ENCODE measurements at regions not wholly inside any gene's neighbourhood (a gene's known extent, or its start where the extent isn't known, plus 50 kb on each side); places are given as distances from the start of the nearest gene placed in this dataset.

DNA sequence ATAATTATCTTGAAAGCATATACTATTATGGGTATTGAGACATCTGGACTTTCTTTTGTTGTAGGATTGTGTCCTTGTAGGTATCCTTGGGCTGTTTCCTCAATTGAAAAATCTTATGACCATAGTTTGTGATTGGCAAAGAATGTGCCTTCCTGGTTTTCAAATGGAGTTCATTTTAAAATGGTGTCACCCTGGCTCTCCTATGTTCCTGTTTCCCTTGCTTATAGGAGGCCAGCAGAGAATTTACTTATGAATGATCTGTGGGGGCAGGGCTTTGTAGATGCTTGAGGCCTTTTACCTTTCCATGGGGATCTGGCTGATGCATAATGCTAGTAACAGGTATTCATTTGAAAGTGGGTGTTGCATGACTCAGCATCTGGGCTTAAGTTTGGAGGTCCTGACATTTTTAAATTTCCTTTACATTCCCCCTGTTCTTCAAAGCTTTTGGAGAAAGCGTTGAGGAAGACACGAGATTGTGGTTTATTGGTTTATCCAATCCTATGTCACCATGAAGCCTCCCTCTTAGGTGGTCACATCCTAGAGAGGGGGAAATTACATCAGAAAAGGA is 135.0 kb upstream of the PROKR2 start:
- no peak for DNase-seq (ENCODE audit: low read depth)
- H3K4me3 ChIP-seq (ENCODE audit: low read depth, low read length), result no peak overlapping the region
- TF ChIP-seq, protein P1, sequence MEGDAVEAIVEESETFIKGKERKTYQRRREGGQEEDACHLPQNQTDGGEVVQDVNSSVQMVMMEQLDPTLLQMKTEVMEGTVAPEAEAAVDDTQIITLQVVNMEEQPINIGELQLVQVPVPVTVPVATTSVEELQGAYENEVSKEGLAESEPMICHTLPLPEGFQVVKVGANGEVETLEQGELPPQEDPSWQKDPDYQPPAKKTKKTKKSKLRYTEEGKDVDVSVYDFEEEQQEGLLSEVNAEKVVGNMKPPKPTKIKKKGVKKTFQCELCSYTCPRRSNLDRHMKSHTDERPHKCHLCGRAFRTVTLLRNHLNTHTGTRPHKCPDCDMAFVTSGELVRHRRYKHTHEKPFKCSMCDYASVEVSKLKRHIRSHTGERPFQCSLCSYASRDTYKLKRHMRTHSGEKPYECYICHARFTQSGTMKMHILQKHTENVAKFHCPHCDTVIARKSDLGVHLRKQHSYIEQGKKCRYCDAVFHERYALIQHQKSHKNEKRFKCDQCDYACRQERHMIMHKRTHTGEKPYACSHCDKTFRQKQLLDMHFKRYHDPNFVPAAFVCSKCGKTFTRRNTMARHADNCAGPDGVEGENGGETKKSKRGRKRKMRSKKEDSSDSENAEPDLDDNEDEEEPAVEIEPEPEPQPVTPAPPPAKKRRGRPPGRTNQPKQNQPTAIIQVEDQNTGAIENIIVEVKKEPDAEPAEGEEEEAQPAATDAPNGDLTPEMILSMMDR (IDR thresholded peaks at IDR 0.05; ENCODE audit: insufficient read depth, low read length), result no peak

DNA sequence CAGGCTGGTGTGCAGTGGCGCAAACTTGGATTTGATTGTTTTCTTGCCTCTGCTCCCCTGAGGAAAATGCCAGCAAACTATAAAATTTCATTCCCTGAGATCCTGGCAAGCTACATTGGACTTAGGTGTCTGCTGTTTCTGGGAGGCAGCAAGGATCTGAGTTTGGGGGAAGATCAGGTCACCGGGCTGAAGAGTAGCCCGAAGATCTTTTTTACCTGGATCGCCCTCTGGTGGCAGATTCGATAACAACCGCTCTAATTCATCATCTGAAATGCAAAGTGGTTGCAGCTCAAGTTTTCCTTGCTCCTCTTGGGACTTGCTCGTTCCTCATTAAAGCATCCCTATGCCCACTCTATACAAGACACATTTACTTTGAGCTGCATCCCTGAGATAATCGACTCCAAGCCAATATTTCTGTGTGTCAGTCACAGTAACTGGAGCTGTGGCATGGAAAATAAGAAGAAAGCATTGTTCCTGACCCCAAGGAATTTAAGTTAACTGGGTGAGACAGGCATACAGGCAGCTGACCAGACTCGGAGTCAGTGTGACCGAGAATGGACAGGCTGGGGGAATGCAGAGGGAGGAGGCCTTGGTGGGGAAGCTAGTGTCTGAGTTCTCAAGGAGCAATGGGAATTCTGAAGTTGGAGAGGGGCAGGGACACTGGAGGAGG is 131.8 kb upstream of the PROKR2 start:
- H3K4me3 ChIP-seq (ENCODE audit: low read depth, low read length), result no peak overlapping the region
- TF ChIP-seq, protein P1 (IDR thresholded peaks at IDR 0.05; ENCODE audit: insufficient read depth, low read length), result peak; percentile 69
- DNase-seq (ENCODE audit: low read depth), result peak; percentile 49

DNA sequence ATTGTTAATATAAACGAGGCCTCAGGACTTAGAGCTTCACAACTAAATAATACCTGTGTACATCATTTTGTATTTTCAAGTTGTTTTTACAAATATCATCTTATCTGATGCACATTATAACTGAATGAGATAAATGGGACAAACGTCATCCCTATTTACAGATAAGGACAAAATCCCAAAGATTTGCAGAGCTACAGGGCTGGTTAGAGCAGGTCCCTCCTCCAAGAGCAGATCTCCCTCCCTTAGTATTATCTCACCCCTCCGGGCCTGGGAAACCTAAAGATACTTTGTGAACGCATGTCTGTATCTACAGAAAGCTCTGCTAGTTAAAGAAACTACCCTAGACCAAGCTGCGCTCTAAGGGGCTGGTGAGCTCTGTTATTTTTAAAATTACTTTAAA is 130.4 kb upstream of the PROKR2 start:
- no peak overlapping the region for H3K4me3 ChIP-seq (ENCODE audit: low read depth, low read length)
- TF ChIP-seq, protein P1 (IDR thresholded peaks at IDR 0.05; ENCODE audit: insufficient read depth, low read length), result no peak
- no peak for DNase-seq (ENCODE audit: low read depth)

DNA sequence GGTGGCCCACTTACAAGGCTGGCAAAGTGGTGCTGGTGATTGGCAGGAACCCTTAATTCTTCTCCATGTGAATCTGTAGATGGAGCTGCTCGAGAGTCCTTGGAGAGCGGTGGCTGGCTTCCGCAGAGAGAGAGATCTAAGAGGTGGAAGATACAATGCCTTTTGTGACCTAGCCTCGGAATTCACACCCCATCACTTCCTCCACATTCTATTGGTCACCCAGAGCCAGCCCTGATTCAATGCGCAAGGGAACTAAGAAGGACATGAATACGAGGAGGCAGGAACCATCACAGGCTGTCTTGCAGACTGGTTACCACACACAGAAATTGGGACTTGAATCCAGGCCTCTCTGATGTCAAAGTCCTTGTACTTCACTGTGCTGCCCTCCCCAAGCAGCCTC is 128.9 kb upstream of the PROKR2 start:
- no peak overlapping the region for H3K4me3 ChIP-seq (ENCODE audit: low read depth, low read length)
- DNase-seq (ENCODE audit: low read depth), result no peak
- TF ChIP-seq, protein P1 (IDR thresholded peaks at IDR 0.05; ENCODE audit: insufficient read depth, low read length), result no peak

DNA sequence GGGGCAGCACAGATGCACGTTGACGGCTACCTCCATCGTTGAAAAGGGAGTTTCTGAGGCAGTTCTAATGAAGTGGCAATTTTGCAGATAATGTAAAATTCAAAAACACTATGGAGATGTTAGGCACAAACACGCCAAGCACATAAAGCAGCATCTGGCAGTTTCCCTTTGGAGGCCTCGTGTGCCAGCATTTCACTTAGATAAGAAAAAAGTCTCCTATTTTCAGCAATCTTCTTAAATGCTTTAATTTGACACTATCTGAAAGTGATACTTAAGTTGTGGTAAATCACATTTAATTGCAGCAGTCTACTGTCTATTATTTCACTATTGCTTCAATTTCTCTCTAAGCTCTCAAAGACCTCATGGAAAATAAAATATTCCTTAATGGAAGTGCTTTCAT is 125.3 kb upstream of the PROKR2 start:
- TF ChIP-seq, protein P1 (IDR thresholded peaks at IDR 0.05; ENCODE audit: insufficient read depth, low read length), result no peak
- DNase-seq (ENCODE audit: low read depth), result no peak
- no peak overlapping the region for H3K4me3 ChIP-seq (ENCODE audit: low read depth, low read length)

DNA sequence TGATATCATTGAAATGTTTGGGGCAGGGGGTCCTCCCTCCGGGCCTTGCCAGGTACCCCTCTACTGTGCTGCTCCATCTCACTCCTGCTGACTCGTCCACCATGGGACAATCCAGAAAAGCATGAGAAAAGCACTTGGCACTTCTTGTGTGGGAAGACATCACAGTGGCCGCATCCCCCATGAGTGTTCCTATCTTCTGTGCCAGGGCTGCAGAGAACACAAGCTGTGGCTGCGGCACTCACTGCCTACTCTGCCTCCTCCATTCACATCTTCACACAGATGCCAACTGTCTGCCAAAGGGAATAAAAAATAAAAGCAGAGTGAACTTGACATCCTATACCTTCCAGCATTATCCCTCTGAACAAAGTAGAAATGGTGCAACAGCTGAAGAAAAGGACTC is 117.4 kb upstream of the PROKR2 start:
- TF ChIP-seq, protein P1 (IDR thresholded peaks at IDR 0.05; ENCODE audit: insufficient read depth, low read length), result no peak
- no peak overlapping the region for H3K4me3 ChIP-seq (ENCODE audit: low read depth, low read length)
- no peak for DNase-seq (ENCODE audit: low read depth)

DNA sequence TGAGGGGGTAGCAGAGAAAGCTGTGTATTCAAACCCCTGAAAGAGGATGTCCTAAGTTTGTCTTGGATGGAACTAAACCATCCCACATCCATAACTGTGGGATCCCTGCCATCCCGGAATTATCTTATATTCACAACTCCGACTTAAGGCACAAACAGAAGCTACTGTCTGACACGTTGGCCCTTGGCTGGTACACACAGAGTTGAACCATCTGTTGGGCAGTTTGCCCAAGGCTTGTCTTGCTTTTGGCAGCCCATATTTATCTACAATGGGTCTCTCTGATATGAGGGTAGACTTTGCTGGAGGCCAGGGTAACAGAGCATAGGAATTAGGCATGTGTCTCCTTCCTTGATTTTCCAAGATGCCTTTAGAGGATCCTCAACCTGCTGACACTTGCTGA is 116.6 kb upstream of the PROKR2 start:
- DNase-seq (ENCODE audit: low read depth), result no peak
- H3K4me3 ChIP-seq (ENCODE audit: low read depth, low read length), result no peak overlapping the region
- TF ChIP-seq, protein P1 (IDR thresholded peaks at IDR 0.05; ENCODE audit: insufficient read depth, low read length), result no peak
